NCI-H526 (cell line): ENCODE measurements at regions not wholly inside any gene's neighbourhood (a gene's known extent, or its start where the extent isn't known, plus 50 kb on each side); places are given as distances from the start of the nearest gene placed in this dataset.

ENCODE experiments used
- DNase-seq, 2 experiments: peaks; one replicate each; lab custom pipeline; 2025; lab: John Stamatoyannopoulos, UW

DNA sequence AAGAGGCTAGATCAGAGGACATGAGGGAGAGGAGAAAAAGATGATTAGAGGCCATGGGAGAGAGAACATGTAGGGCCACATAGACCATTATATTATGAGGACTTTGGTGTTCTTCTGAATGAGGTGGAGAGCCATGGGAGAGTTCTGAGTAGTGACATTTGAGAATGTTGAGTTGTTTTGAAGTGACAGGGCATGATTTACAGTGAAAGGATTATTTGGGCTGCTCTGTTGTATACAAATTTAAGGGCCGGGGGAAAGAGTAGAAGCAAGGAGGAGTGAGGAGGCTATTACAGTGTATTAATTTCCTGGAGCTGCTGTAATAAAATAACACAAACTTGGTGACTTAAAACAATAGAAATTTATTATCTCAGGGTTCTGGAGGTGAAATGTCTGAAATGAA is 102.5 kb upstream of the RGS4 start:
- DNase-seq = no peak

DNA sequence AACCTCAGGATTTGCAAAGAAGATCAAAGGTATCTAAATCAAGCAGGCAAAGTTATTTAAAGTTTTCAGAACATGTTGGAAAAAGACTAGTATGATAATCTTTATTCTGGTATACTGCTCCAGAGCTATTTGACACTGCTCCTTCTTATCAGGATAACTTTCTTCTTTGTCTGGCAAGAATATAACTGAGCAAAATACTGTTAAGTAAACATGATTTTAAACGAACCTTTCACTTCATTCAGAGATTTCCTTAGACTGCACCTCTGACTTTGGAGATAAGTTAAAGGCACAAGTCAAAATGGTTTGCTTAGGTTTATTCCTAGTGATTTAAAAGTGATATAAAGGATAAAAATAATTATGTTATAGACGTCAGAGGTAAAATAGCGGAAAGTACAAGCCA is 103.9 kb upstream of the CCDC190 start:
- DNase-seq = no peak

DNA sequence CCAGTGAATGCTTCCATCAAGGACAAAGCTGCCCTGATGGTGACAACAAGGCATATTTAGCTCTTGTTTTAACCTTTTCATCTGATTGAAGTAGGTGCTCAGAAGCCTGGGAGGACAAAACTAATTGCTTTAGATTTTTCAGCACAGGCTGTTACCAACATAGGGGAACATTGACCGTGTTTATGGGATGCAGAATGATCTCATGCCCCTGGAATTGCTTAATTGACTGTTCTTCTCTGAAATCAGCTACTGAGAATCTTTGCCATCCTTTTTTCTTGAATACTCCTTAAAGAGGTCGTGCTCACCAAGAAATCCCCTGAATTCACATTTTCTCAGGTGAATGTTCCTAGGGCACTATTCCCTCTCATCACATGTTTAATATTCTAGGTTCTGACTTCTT is 95.9 kb upstream of the CCDC190 start:
- no peak for DNase-seq

DNA sequence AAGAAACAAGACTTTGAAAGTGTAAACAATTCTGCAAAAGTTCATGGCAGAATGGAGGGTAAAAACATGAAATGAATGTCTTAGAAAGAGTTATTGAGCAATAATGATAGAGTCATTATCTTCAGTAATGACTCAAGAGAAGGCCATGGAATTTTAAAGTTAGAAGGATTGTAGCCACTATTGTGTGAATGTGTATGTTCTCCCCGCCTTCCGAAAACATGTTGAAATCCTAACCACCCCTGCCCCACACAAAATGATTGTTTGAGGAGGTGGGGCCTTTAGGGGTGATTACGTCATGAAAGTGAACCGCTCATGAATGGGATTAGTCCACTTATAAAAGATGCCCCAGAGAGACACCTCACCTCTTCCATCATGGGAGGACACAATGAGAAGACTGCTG is 93.8 kb upstream of the CCDC190 start:
- DNase-seq = no peak

DNA sequence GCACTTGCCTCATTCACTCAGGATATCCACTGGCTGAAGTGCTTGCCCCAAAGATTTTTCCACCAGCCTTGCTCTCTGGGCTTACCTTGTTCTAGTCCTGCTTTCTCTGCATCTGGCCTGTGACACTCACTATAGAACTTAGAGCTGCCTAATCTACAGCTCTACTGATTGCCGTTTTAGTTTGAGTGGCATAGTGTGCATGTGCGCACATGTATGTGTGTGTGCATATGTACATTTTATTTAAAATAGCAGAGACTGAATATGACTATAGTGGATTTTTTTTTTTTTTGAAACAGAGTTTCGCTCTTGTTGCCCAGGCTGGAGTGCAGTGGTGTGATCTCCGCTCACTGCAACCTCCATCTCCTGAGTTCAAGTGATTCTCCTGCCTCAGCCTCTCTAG is 92.0 kb upstream of the CCDC190 start:
- DNase-seq = no peak

DNA sequence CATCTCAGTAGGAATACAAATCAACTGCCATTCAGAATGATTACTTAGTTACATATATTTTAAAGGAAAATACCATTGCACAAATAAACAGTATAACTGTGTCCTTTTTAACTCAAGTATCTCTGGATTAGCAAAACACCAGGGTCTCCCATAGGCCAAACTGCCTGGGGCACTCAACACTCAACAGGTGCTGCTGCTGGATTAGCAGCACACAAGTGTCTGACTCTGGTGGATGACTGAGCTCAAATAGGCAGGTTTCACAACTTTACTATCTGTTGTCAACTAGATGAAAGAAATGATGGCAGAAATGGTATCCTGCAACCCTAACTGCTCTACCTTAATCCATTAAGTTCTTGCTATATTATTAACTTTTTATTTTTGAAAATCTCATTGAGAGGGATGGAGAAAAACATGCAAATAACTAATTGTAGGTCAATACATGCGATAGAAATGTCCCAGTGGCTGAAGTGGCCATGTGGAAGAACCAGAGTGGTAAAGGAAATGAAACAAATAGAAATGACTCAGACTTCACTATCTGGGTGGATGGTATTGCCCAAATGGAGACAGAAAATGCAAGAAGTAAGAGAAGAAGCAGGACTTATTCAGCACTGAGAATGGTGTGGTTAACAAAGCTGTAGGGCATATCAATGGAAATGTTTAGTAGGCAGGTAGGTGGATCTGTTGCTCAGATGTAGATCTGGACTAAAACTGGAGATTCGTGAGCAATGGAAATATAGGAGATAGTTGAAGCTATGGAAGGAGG is 90.8 kb upstream of the CCDC190 start:
- DNase-seq = peak in 1 of 2 experiments; percentile 32

DNA sequence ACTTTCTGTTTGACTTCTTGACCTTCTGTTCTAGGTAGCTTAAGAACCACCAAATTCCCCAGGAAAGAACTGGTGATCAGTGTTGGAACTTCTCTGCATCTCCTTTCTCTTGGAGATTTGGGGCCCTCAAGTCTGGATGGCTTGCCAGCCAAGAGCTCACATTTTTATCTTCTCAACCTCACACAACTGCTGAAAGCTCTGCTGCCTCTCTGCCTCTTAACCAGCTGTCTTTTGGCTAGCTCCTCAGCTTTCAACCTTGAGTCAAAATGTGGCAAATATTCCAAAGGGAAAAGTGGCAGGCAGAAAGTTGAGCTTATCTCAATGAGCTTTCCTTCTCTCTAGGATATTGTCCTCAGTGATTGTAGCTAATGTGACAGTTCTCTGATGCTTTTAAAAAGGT is 89.2 kb upstream of the CCDC190 start:
- no peak for DNase-seq

DNA sequence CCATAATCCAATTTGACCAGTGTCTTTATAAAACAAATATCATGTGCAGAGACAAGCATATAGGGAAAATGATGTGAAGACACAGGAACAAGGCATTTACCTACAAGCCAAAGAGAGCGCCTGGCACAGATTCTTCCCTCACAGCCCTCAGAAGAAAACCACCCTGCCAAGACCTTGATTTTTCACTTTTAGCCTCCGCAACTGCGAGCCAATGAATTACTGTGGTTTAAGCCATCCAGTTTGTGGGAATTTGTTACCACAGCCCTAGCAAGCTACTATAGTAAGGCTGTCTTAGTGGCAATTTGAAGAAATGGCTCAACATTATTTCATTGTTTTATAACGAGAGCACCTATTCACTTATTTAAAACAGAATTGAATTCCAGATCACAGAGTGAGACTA is 85.7 kb upstream of the CCDC190 start:
- no peak for DNase-seq

DNA sequence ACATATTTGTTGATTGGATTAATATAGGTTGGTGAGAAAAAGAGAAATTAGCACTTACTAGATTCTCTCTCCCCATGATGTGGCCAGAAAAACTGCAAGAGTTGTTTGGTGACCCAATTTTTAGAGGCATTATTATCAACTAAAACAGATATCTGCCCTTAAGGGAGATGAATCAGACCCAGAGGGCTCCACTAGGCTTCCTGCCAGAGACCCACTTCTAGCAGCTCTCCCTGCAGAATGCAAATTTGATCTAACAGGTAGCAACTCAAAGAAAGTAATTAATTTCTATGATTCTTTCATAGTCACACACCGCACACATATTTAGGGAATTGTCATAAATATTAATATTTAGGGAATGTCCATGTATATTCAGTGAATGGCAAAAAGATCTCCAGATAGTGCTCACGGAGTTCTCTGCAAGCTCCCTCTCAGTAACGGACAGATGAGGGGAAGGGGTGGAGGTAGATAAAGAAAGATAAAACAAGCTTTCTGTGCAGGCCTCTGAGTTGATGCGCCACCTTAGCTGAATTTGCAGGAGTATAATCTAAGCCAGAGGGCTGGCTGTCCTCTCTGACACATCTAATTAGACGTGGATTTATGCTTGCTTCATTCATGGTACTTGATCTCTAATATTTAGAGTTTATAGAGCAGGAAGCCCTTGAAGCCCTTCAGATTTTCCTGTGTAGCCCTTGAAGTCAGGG is 84.1 kb upstream of the CCDC190 start:
- DNase-seq = peak in 1 of 2 experiments; percentile 24

DNA sequence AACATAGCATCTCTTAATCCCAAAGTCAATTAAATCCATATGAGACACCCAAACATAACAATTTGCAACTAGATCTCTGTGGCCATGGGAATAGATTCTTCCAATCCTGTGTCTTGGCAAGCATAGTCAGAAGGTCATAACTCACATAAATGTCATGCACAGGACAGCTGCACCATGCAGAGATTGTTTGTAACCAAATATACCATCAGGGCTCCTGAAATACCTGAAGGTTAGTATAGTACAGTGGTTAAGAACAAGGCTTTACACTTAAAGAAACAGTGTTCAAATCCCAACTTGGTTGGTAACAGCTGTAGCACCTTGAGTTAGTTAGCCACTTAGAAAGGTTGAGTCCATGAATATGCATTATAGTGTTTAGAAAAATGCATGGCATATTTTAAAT is 82.6 kb upstream of the CCDC190 start:
- DNase-seq = no peak

DNA sequence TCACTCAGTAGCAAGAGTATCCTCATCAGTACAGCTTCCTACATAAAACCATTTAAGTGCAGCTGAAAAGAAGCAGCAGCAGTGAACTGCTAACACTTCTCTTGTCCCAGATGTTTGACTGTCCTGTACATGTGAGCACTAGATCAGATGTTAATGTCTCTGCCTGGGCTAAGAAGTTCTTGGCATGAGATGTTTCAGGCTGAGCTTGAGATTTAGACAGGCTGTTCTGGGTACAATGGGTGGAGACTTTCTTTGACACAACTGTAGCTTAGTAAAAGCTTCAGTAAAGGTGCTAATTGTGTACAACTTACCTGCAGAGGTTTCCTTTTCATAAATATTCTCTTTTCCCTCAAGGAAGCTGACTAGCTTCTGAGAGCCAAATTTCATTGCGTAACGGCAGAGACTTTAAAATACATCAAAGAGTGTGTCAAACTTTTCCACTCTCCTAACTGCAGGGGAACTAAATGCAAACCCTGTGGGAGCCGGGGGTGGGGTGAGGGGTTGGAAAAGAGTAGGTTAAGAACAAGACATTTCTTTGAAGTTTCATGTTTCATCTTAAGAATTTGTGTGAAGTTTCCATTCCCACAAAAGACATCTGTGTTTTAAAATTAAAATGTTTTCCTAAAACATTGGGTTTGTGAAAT is 82.1 kb upstream of the CCDC190 start:
- no peak for DNase-seq

DNA sequence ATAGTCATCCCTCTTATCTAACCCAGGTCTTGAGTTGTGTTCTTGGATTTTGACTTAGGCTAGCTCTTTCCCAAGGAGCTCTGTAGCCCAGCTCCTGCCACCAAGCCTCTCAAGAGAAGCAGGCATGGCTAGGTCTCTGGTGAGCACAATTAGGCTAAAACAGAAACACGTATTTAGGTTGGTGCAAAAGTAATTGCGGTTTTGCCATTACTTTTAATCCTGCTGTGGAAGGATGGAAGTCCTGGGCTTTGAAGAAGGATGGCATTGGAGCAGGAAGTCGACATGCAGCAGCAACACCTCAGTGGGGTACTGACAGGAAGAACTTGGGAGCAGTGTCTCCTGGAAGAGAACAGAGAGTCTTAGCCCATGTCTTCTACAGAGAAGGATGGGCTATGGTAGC is 80.0 kb upstream of the CCDC190 start:
- DNase-seq = no peak

DNA sequence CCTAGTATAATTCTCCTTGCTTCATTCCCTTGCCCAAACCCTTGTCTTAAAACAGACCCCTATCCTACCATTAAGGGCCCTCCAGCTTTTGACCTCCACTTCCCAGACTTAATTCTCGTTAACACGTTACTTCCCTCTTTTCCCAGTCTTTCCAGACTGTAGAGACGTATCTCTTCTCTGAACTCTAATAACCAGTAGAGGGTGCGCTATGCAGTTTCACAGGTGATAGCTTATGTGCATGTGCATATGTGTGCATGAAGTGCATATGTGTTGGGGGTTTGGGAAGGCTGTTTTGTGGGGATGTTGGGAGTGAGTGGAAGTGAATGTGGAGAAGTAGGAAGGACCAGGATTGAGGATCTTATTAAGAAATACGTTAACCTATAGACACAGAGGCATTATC is 78.1 kb upstream of the CCDC190 start:
- DNase-seq = peak; percentile 54 to 78

DNA sequence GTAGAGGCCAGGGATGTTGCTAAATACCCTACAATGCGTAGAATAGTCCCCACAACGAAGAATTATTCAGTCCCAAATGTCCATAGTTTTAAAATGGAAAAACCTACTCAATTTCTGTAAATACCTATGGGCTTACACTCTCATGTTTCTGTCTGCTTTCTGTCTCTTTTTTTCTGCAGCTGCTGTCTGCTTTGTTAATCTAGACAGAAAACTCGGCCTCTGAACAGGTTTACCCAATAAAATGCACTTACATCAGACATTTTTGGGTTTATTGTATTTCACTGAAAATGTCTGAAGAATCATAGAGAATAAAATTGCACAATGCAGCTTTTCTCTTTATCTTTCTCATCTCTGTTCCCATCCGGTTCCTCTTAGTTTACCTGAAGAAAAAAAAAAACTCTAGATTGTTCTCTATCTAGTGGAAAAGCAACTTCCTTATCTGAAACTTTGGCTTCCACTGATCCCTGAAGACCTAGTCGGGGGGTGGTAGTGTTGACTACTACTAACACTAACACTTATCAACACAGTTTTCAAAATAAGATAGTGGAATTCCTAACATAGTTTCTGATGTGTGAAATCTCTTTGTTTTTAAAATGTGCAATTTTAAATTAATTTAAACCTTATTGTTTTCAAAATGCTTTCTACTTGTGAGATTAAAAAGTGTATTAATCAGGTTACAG is 76.9 kb upstream of the CCDC190 start:
- no peak for DNase-seq

DNA sequence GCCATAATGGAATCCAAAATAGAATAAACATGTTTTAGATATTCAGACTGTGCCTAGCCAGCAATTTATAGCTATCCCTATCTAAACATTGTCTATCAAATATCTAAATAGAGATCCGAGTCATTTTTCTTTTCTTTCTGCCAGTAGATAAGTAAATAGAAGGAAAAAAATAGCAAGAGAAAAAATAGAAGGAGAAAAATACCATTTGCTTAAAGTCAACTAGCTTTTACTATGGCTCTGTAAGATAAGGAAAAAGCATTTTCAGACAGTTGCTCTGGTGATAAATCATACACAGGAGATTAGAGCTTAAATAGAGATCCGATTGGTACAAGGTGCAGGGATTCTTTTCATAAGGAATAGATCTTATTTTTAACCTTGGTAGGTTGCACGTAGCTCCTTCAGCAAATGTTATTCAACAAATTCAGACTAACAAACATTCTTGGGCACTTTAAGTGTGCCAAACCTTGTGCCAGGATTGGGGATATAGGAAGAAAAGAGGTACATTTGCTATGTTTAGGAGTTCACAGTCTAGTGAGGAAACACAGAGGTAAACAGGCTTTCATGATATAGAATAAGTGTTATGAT is 70.1 kb upstream of the CCDC190 start:
- DNase-seq = no peak

DNA sequence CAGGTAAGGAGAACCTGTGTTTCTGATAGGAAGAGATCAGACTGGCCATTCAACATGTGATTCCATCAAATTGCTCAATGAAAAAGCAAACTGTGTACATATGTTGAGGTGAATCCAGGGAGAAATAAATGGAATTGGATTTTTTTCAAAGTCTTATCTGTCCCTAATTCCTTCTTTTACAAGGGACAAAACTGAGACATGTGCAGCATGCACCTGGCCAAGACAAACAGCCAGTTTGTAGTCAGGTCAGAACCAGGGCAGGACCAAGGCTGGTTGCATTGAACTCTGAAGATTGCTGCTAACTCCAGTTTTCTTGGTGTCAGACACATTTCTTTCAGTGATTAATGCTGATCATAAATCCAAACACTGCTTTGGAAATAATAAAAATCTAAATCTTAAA is 69.6 kb upstream of the CCDC190 start:
- DNase-seq = no peak

DNA sequence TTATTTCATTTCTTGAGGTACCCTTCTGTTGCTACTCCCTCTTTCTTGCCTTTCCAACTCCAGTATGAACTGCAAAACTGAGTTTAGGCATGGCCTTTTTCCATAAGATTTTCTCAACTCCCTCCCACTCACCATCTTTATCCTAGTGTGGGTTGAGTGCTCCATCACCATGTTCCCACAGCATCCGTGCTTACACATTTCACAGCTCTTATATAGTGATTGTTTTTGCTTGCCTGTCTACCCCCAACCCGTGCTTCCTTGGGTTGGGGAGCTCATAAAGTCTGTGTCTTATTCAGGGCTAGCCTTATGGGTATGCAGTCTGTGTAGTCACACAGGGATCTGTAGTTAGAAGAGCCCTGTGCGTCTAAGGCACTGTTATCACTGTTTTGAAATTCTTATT is 68.2 kb upstream of the CCDC190 start:
- no peak for DNase-seq

DNA sequence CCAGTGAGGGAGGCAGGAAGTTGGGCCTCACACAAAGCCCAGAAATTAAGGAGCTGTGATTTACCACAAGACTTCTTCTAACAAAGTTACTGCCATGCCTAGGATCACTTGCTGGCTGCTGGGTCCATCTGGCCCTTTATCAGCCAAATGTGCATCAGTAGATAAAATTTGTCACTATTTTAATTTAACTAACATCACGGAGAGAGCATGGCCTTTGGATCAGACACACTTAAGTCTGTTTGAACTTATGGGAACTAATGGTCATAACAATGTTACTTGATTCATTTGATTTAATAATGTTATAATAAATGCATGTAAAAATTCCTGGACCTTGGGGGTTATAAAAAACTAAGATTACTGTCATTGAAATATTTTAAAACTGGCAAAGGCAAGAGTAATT is 67.2 kb upstream of the CCDC190 start:
- DNase-seq = no peak

DNA sequence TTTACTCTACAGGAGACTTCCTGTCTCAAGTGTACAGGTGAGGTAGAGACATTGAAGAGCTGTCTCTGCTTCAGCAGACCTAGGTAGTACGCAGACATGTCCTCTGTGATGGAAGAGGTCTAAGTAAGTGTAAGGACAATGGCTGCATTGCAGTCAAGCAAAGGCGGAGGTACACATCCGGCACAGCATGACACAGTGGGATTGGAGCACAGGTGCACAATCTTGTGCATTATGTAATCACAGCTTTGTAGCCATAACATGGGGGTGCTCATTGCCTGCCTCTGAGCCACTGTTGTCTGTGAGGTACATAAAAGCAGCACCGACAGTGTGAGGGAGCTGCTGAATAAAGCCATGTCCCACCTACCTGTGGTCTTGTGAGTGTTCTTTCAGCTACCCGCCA is 66.4 kb upstream of the CCDC190 start:
- no peak for DNase-seq

DNA sequence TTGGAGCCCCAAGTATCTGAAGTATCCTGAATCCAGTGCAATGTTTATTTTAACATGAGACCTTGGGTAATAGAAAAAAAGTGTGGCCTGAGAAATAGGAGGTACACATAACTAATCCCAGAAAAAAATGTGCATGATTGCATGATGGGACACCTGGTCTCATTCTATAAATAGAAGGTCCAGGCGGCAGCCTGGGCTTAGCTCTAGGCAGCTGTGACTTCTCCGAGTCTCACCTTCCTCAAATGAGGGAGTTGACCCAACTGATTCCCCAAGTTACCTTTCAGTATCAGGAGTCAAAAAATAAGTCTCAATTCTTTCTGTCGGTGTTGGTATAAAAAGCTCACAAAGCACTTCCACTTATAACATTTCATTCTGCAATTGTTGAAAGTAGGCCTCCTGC is 65.9 kb upstream of the CCDC190 start:
- DNase-seq = no peak

DNA sequence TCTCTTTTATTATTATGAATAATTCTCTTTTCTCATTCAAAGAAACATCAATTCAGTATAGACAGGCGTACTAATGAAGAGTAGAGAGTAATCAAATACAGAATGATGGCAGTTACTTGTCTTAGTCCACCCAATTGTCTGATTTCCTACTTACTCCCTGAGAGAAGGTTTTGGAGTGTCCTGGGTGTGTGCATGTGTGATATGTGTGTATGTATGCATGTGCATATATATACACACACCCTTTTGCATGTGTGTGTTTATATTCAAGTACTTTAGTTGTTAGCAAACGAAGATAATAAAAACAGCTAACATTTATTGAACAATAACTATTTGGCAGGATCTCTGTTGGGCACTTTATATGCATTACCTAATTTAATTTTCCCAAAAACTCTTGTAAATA is 63.2 kb upstream of the CCDC190 start:
- DNase-seq = no peak

DNA sequence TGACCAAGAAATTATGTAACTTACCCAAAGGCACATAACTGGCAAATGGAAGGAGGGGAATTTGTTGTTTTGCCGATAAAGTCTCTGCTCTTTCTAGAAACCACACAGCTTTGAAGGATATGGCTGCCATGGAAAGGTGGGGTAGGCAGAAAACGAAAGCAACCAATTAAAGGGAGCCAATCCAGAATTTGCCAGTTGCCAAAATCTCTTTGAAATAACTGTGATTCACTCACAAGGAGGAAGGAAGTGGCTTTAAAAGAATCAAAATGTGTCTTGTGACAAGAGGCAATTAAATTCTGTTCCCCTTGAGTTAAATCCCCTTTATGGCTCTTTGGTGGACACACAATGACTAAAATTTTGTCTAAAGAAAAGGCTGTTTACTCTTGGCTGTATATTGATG is 61.2 kb upstream of the CCDC190 start:
- DNase-seq = no peak
